ENCODE measurements at regions not wholly inside any gene's neighbourhood (a gene's known extent, or its start where the extent isn't known, plus 50 kb on each side); places are given as distances from the start of the nearest gene placed in this dataset.

DNA sequence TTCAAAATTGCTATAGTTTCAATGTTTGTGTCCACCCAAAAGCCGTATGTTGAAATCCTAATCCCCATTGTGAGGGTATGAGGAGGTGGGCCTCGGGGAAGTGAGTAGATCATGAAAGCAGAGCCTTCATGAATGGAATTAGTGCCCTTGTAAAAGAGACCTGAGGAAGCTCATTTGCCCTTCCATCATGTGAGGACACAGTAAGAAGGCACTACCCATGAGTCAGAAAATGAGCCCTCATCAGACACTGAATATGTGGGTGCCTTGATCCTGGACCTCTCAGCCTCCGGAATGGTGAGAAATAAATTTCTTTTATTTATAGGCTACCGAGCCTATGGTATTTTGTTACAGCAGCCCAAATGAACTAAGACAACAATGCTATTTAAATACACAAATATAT lies 57.7 kb upstream of the EFHC2 start:
- TF ChIP-seq, protein P1, sequence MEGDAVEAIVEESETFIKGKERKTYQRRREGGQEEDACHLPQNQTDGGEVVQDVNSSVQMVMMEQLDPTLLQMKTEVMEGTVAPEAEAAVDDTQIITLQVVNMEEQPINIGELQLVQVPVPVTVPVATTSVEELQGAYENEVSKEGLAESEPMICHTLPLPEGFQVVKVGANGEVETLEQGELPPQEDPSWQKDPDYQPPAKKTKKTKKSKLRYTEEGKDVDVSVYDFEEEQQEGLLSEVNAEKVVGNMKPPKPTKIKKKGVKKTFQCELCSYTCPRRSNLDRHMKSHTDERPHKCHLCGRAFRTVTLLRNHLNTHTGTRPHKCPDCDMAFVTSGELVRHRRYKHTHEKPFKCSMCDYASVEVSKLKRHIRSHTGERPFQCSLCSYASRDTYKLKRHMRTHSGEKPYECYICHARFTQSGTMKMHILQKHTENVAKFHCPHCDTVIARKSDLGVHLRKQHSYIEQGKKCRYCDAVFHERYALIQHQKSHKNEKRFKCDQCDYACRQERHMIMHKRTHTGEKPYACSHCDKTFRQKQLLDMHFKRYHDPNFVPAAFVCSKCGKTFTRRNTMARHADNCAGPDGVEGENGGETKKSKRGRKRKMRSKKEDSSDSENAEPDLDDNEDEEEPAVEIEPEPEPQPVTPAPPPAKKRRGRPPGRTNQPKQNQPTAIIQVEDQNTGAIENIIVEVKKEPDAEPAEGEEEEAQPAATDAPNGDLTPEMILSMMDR (IDR thresholded peaks at IDR 0.05), result no peak
- TF ChIP-seq POLR2A (IDR thresholded peaks at IDR 0.05), result no peak
